HepG2 (cell line): ENCODE measurements at regions not wholly inside any gene's neighbourhood (a gene's known extent, or its start where the extent isn't known, plus 50 kb on each side); places are given as distances from the start of the nearest gene placed in this dataset.

Experiments used
- BCL3 ChIP-seq: sonication (generic); formaldehyde crosslinking; IDR thresholded peaks from 2 replicates; pipeline ENCODE4 v1.5.1; 2020; ENCODE audit warnings: mild to moderate bottlenecking, missing genetic modification reagents, moderate library complexity
- BRF2 ChIP-seq: sonication (generic); formaldehyde crosslinking; IDR thresholded peaks from 2 replicates; pipeline ENCODE4 v1.8.1; 2022; ENCODE audit warnings: mild to moderate bottlenecking, missing genetic modification reagents
- FOXO4 ChIP-seq: sonication (generic); formaldehyde crosslinking; conservative IDR thresholded peaks from 2 replicates; pipeline ENCODE4 v1.8.1; 2023; ENCODE audit warnings: missing genetic modification reagents
- GATAD1 ChIP-seq: IDR thresholded peaks from 2 replicates; pipeline ENCODE4 v1.6.1; 2016; ENCODE audit warnings: missing genetic modification reagents, missing compliant biosample characterization
- GATAD2A ChIP-seq: IDR thresholded peaks from 2 replicates; pipeline ENCODE4 v1.6.1; 2016
- HDAC1 ChIP-seq: sonication (generic); formaldehyde crosslinking; IDR thresholded peaks from 2 replicates; pipeline ENCODE4 v1.5.1; 2020; ENCODE audit warnings: mild to moderate bottlenecking, missing genetic modification reagents
- KDM3A ChIP-seq: IDR thresholded peaks from 2 replicates; pipeline ENCODE4 v1.6.1; 2018; ENCODE audit warnings: low read depth, missing compliant biosample characterization
- KLF11 ChIP-seq: IDR thresholded peaks from 2 replicates; pipeline ENCODE4 v1.6.1; 2016; ENCODE audit warnings: missing compliant biosample characterization
- ONECUT2 ChIP-seq: sonication (generic); formaldehyde crosslinking; IDR thresholded peaks from 2 replicates; pipeline ENCODE4 v1.4.0; 2020; ENCODE audit warnings: missing genetic modification reagents
- RARA ChIP-seq: IDR thresholded peaks from 2 replicates; pipeline ENCODE4 v1.6.1; 2016; ENCODE audit warnings: missing genetic modification reagents, missing compliant biosample characterization
- REXO4 ChIP-seq: sonication (generic); formaldehyde crosslinking; IDR thresholded peaks from 2 replicates; pipeline ENCODE4 v1.8.0; 2022; ENCODE audit warnings: missing genetic modification reagents, mild to moderate bottlenecking, borderline replicate concordance
- SP5 ChIP-seq: IDR thresholded peaks from 2 replicates; pipeline ENCODE4 v1.6.1; 2016; ENCODE audit warnings: low read depth, borderline replicate concordance
- TGIF2 ChIP-seq: IDR thresholded peaks from 2 replicates; pipeline ENCODE4 v1.6.1; 2016; ENCODE audit warnings: control low read depth, missing compliant biosample characterization
- THAP11 ChIP-seq: IDR thresholded peaks from 2 replicates; pipeline ENCODE4 v1.6.1; 2016; ENCODE audit warnings: missing biosample characterization, missing genetic modification reagents
- ZEB1 ChIP-seq: IDR thresholded peaks from 2 replicates; pipeline ENCODE4 v1.6.1; 2012; ENCODE audit warnings: mild to moderate bottlenecking, low read depth, inconsistent platforms; ENCODE audit not compliant: insufficient replicate concordance
- ZFP1 ChIP-seq: IDR thresholded peaks from 2 replicates; pipeline ENCODE4 v1.6.1; 2016
- ZFP36L2 ChIP-seq: sonication (generic); formaldehyde crosslinking; IDR thresholded peaks from 2 replicates; pipeline ENCODE4 v1.4.0; 2020; ENCODE audit warnings: missing genetic modification reagents
- ZNF281 ChIP-seq: sonication (generic); formaldehyde crosslinking; IDR thresholded peaks from 2 replicates; pipeline ENCODE4 v1.4.0; 2020; ENCODE audit warnings: missing genetic modification reagents, borderline replicate concordance
- ZNF331 ChIP-seq: sonication (generic); formaldehyde crosslinking; IDR thresholded peaks from 2 replicates; pipeline ENCODE4 v1.4.0; 2020; ENCODE audit warnings: missing genetic modification reagents
- ZNF609 ChIP-seq: sonication (generic); formaldehyde crosslinking; IDR thresholded peaks from 2 replicates; pipeline ENCODE4 v1.4.0; 2020; ENCODE audit warnings: mild to moderate bottlenecking, missing genetic modification reagents, borderline replicate concordance
- ZNF616 ChIP-seq: sonication (generic); formaldehyde crosslinking; IDR thresholded peaks from 2 replicates; pipeline ENCODE4 v1.5.0; 2020; ENCODE audit warnings: low read depth, mild to moderate bottlenecking, missing genetic modification reagents

- no peak for TF ChIP-seq ZNF281 (CRISPR knock-in tag)
- no peak for TF ChIP-seq ZFP36L2
- TF ChIP-seq THAP11 (CRISPR knock-in tag), result peak; percentile 23; the same call in 1 of the 2 replicates
- TF ChIP-seq FOXO4 (CRISPR knock-in tag), result no peak
- peak; percentile 91 for TF ChIP-seq ZEB1
- TF ChIP-seq GATAD1 (CRISPR knock-in tag), result no peak
- peak; percentile 34; the same call in 1 of the 2 replicates for TF ChIP-seq RARA (CRISPR knock-in tag)
- TF ChIP-seq HDAC1 (CRISPR knock-in tag), result peak; percentile 40; the same call in 1 of the 2 replicates
- TF ChIP-seq KLF11 (CRISPR knock-in tag), result no peak
- no peak for TF ChIP-seq ONECUT2 (CRISPR knock-in tag)
- TF ChIP-seq KDM3A (CRISPR knock-in tag), result no peak
- TF ChIP-seq ZFP1 (CRISPR knock-in tag), result no peak
- no peak for TF ChIP-seq REXO4
- TF ChIP-seq ZNF609 (CRISPR knock-in tag), result no peak
- TF ChIP-seq ZNF616 (CRISPR knock-in tag), result no peak
- peak; percentile 62 for TF ChIP-seq SP5 (CRISPR knock-in tag)
- peak; percentile 51; the same call in 1 of the 2 replicates for TF ChIP-seq GATAD2A (CRISPR knock-in tag)
- TF ChIP-seq BCL3 (CRISPR knock-in tag), result no peak
- TF ChIP-seq ZNF331 (CRISPR knock-in tag), result peak; percentile 47; the same call in 1 of the 2 replicates
- no peak for TF ChIP-seq TGIF2 (CRISPR knock-in tag)
- no peak for TF ChIP-seq BRF2
Observed at GRCh38 chr4:138398322-138398721, 156.2 kb upstream of the SLC7A11 start (continued).
